NCI-H226 (cell line): ENCODE measurements at regions not wholly inside any gene's neighbourhood (a gene's known extent, or its start where the extent isn't known, plus 50 kb on each side); places are given as distances from the start of the nearest gene placed in this dataset.
"Not testable (repeated sequence)": the region's sequence is repeated elsewhere in the genome, so short reads cannot be mapped to it uniquely, and the experiment has no call there.

Experiments
- DNase-seq: peaks from one replicate; pipeline ENCODE4 v3.0.0-alpha.2; 2015

DNA sequence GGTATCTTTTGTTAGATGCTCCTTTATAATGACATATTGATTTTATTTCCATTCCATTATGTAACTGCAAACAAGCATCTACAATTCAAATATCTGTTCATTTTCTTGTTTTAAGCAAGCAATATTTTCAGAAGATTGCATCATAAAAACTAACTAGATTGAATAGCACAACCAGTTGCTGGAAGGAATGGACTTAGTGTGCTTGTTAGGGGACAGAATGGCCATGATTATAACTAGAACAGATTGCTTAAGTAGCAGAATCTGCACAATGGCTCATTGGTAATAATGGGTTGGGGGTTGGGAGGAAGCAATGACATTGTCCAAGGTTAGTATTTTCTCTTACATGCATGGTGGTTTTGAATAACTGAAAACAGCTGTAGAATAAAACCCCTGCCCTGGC, 939.5 kb downstream of the SLC16A7 start:
- no peak for DNase-seq

DNA sequence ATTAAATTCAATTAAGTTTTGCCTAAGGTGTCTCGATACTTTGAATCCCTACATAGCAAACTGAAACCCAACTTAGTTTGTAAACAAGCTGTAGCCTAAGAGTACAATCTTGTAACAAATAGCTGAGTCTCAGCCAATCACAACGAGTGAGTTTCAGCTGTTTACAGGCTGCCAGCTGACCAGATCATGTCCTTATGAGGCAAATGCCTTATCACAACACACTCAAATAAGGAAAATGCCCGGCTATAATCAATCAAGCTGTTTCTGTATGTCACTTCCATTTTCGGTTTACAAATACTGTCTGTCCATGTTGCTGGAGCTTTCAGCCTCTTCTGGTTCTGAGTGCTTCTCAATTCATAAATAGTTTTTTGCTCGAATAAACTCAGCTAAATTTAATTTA, 943.8 kb downstream of the SLC16A7 start:
- DNase-seq, result no peak

DNA sequence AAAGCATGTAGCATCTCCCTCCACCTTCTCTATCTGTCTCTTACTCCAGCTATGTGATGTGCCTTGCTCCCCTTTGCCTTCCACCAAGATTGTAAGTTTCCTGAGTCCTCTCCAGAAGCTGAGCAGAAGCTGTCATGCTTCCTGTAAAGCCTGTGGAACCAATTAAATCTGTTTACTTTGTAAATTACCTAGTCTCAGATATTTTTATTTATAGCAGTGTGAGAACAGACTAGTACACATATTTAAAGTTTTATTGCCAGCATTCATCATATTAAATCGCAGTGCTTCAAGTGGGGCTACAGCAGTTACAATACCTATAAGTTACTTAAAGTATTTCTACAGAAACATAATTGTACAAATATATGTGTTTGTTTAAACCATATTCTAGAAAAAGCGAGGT, 973.1 kb downstream of the SLC16A7 start:
- DNase-seq, result no peak

DNA sequence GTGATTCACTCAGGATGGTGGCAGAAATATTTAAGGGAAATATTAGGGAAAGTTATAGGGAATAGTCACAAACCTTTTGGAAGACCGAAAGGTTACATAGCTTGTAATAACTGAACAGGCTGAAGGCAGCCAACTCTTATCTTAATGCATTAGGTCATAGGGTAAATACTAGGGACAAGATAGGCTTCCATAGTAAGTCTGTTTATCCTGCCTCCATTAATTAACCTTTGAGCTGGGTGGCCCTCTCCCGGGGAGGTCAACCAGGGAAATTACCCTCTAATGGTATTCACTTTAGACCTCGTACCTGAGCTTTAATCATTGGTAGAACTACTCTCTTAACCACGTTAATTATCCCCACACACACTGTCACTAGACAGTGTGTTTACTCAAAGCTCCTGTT, 981.8 kb downstream of the SLC16A7 start:
- no peak for DNase-seq

DNA sequence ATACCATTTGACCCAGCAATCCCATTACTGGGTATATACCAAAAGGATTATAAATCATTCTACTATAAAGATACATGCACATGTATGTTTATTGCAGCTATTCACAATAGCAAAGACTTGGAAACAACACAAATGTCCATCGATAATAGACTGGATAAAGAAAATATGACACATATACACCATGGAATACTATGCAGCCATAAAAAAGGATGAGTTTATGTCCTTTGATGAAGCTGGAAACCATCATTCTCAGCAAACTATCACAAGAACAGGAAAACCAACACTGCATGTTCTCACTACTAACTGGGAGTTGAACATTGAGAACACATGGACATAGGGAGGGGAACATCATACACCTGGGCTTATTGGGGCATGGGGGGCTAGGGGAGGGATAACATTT, 991.8 kb downstream of the SLC16A7 start:
- DNase-seq, result not testable (repeated sequence)

DNA sequence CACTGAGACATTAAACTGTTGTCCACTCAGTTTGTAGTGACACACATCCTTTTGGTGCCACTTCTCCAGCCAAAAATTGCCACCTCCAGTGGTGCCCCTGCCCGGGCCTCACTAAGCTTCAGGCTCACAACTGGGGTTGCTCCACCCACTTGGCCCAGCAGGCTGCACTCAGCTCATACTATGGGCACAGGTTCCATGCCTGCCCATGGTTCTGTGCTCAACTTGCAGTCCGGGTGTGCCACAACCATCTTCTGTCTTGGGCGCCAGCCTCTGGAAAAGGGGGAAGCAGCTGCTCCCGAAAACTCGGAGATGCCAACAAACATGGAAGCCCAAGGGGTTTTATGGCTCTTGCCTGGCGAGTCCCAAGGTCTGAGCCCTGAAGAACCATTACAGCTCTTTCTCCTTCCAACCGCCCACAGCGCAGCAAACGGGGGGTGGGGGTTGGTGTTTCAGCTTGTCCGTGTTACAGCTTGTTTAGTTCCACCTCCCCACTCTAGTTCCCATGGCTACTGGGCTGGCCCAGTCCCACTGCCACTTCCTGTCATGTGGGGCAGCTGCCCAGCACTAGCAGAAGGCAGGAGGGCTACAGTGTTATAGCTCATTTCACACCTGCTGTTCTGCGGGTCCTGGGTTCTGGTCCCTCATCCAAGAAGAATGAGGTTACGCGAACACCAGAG, 998.3 kb downstream of the SLC16A7 start:
- no peak for DNase-seq

DNA sequence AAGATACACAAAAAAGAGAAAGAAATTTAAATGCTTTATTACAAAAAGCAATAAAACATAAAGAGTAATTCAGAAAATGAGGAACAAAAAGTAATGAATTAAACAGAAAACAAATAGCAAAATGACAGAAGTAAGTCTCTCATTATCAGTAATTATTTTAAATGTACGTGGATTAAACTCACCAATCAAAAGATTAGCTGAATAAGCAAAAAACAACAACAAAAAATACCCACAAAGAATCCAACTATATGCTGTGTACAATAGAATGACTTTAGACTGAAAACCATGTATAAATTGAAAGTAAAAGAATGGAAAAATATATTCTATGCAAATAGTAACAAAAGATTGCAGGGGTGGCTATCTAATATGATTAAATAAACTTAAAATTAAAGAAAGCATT, 1006.8 kb downstream of the SLC16A7 start:
- DNase-seq, result no peak

DNA sequence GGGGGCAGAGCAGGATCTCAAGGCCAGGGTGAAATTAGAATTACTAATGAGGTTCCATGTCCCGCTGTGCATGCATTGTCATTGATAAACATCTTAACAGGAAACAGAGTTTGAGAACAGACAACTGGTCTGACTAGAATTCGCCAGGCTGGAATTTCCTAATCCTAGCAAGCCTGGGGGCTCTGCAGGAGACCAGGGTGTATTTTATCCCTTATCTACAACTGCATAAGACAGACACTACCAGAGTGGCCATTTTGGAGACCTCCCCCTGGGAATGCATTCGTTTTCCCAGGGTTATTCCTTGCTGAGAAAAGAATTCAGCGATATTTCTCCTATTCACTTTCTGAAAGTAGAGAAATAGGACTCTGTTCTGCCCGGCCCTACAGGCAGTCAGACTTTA, 1007.6 kb downstream of the SLC16A7 start:
- not testable (repeated sequence) for DNase-seq

DNA sequence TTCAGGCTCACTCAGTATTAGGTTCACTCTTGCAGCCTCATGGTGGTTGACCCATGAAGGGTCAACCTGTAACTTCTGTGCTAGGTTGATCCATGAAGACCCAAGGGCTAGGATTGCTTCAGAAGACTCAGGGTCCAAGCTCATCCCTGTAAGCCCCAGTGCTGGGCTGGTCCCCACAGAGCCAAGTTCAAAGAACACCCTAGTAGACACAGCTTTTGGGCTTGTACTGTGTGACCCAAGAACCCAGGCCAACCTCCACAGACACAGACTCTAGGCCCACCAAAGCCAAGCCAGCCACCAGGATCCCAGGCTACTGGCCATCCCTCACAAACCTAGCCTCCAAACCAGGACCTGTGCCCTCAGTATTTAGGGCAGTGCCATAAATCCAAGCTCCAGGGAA, 1020.6 kb downstream of the SLC16A7 start:
- no peak for DNase-seq

DNA sequence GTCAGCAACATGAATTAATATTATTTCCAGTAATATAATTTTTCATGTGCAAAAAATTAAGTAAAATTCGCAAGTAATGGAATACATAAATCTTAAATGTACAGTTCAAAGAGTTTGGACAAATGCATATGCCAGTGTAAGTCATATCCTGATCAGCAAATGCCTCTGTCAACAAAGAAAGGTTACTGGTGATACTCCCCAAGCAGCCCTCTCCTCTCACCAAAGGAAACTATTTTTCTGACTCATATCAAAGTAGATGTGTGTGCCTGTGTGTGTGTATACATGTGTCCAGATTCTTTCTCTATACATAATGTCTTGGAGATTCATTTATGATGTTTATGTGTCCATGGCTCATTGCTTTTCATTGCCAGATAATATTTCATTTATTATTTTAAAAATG, 1035.0 kb downstream of the SLC16A7 start:
- no peak for DNase-seq

DNA sequence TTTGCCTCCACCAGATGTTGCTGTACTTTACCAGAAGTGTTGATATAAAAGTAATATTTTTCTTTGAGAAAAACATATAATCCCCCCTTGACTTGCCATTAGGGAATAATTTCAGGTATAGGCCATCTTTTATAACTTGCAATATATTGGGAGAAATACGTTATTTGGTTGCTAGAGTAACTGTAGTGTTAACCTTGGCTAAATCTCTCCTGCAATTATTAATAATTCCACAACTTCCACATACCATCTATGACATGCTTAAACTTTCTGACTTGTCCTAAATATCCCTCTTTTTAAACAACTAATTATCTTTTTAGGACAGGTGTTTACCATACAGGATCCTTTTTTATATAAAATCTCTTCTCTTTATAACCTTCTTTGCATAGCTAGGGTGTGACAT, 1048.2 kb downstream of the SLC16A7 start:
- no peak for DNase-seq

DNA sequence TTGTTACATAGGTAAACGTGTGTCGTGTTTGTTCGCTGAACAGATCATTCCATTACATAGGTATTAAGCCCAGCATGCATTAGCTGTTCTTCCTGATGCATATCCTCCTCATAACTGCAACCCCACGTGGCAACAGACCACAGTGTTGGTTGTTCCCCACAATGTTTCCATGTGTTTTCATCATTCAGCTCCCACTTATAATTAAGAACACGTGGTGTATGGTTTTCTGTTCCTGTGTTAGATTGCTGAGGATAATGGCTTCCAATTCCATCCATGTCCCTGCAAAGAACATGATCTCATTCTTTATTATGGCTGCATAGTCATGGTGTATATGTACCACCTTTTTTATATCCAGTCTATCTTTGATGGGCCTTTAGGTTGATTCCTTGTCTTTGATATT, 1071.1 kb downstream of the SLC16A7 start:
- DNase-seq, result no peak

DNA sequence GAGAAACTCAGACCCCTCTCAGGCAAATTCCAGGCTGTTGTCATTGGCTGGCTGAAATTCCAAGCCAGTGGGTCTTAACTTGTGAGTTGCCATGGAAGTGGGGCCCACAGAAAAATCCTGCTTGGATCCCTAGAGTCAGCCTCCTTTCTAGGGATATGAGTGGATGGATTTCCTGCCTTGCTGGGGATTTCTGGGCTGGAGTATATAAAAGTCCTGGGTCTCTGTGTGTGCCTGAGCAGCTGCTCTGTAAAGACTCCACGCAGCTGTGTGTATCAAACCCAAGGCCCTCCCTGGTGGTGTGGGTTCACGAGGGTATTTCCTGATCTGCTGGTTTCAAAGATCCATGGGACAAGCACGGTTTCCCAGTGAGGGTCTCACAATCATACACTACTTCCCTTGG, 1077.1 kb downstream of the SLC16A7 start:
- DNase-seq, result no peak

DNA sequence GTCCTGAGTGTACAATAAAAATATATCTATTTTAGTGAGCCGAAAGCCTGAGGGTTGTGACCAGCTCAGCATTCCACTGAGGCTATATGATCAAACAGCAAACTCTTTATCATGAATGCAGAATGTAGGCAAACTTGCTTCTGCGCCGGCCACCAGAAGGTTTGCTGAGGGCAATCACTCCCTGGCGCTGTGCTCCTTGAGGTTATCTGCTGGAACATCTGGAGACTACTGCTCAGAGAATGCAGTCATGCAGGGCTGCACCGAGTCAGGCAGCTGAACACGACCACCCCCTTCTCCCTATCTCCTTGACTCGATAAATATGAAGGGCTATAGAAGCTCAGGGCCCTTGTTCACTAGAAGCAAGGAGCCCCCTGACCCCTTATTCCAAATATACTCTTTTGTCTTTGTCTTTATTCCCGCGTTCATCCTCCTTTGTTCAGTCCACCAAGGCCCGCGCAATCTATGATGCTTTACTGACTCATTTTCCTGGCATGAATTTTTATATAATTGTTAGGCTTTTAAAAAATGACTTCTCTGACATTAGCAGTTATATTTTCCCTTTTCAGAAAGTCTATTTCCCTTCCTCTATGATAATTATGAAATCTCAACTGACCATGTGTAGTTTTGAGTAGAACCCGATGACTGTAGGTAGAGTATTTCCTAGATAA, 1089.3 kb downstream of the SLC16A7 start:
- DNase-seq, result no peak

DNA sequence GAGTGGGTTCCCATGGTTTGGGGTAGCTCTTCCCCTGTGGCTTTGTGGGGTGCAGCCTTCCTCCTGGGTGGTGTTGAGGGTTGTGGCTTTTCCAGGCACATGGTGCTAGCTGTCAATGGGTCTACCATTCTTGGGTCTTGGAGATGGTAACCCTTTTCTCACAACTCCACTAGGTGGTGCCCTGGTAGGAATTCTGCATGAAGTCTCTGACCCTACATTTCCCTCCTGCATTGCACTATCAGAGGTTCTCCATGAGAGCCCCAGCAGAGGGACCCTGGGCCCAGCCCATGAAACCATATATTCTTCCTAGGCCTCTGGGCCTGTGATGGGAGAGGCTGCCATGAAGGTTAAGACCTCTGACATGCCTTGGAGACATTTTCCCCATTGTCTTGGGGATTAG, 1093.3 kb downstream of the SLC16A7 start:
- DNase-seq, result no peak

DNA sequence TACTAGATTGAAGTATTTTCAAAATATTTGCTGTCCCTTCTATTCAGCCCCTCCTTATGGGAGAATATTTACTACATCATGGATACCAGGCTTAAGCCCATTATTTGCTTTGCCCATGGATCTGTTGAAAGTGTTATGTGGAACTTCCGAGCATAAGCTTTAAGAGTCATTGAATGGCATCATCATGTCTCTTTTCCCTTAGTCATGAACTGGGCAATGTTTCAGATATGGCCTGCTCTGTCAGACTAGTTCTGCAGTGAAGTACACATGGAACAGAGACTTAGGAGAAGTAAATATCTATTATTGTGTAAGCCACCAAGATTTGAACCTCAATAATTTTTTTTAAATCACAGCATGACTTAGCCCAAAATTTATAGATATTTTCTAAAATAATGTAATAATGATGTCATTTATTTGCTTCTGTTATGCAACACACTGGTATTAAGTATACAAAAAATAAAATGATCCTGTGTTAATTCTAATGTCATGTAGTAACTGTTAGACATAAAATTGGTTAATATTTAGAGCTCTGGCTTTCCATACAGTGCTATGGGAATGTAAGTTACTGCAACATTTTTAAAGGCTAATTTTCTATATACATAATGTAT, 1097.3 kb downstream of the SLC16A7 start:
- DNase-seq, result no peak

DNA sequence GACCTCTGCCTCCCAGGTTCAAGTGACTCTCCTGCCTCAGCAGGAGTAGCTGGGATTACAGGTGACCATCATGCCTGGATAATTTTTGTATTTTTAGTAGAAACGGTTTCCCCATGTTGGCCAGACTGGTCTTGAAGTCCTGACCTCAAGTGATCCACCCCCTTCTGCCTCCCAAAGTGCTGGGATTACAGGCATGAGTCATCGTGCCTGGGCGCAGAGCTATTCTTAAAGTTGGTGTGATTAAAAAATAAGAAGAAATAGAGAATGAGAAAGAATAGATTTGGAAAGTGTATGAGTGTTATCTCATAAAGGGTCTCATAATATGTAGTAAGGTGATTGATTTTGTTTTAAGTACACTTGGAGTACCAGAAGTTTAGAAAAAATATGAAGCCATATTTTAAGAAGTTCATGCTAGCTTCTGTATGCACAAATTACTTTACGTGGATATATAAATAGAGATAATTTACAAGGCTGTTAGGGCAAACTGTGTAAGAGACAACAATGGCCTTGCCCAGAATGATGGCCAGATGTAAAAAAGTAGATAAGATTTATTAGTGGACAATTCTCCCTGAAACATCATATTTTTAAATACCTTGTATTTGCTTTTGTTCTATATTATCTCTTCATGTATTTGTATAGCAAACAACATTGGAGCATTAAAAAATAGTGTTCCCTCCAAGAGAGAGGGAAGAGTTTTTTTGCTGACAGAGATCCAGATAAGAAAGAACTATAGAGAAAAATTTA, 1108.5 kb downstream of the SLC16A7 start:
- no peak for DNase-seq

DNA sequence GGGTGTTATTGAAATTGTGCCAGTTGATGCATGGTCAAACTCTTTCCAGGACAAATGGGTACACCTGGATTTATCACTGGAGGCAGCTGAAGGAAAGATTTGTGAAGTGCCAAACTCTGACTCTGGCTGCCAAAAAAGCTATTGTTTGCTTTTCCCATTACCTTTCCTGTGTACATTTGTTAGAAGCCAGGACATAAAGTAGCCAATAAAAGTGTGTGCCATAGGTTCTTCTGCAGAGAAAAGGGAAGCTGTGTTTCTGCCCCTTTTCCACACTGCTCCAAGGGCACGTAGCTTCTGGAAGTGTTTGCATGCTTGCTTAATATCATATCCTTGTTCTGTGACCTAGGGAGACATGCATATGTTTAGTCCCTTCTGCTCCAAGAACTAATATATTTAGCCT, 1114.4 kb downstream of the SLC16A7 start:
- DNase-seq, result no peak

DNA sequence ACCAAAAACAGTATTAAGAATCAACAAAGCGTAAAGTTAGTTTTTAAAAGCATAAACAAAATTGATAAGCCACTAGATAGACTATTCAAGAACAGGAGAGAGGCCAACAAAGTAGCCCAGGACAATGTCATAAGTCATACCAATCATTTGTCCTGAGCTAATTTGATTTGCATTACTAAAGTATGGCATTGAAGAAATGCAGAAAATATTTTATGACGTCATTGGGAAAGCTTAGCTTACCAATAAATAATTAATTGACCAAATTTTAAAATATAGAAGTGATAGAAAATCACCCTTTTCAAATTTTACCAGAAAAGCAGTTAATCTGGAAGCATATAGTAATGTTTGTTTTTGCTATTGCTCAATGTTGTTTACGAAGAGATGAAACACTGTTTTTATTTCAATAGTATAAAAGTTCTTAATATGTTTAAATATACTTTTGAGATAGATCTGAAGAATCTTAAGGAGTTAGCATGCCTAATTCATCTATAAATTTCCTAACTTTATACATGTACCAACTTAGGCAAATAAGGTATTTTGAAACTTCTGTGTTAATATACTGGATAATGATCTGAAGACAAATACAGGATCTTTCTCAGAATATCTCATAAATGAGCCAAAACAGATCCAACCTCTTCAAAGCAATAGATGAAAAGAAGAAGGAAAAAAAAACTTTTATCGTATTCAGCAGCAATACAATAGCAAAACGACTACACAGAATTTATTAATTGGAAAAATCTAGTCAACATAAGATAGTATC, 1118.5 kb downstream of the SLC16A7 start:
- no peak for DNase-seq

DNA sequence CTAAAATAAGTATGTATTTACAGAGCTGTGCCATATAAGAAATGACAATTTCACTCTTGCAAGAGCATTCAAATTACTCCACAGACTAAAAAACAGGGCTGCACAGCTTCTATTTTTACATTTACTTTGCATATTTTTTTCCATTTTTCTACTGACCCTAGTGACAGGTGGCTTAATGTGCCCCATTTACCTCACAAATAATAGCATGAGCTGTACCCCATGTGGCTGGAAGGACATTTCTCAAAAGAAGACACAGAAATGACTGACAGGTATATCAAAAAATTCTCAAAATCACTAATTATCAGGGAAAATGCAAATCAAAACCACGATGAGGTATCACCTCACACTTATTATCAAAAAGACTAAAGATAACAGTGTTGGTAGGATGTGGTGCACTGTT, 1128.6 kb downstream of the SLC16A7 start:
- DNase-seq, result no peak

DNA sequence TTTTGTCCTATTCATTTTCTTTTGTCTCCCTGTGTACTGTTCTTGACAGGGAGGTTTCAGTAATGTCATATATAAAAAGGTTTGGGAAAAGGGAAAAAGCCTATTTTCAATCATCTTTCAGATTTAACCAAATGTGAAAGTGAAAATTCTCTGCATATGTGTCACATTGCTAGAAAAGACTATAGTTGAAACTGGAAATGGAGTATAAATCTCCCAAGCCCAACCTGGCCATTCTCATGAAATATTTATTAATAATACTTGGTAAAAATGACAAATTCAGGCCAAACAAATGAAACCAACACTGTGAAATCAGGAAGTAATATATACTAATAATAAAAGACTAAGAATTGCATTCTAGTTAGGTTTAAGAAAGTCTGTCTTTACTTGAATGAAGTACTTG, 1129.2 kb downstream of the SLC16A7 start:
- no peak for DNase-seq

DNA sequence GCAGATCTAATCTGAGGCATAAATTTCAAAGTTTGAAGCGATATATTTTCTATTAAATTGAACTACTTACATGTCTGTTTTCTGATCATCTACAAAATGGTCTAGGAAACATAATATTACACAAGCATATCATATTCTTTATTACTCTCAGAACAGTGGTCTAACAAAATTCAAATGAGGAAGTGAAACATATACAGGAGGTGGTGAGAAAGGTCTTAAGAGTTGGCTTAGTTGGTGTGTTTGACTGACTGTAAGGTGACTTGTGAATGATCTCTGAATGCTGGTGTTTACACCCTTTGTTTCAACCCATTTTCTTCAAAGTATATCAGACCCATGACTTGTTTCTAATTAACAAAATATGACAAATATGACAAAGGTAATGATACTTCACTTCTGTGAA, 1156.8 kb downstream of the SLC16A7 start:
- DNase-seq, result no peak

DNA sequence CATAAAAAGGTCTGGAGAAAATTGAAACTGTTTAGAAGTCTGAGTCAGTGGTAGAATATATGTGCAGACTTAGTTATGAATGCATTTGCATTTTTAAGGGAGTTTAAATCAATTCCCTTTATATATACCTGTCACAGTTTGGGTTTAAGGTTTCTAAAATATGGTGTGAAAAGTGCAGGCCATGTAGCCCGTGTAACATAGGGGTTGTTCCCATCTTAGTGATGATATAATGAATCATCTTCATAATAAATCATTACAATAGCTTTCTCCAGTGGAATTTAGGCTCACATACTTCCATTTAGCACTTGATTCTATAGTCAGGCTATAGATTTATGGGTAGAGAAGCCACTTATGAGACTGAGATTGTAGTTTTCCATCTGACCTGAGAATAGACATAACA, 1162.4 kb downstream of the SLC16A7 start:
- no peak for DNase-seq
